ENCODE measurements at regions not wholly inside any gene's neighbourhood (a gene's known extent, or its start where the extent isn't known, plus 50 kb on each side); places are given as distances from the start of the nearest gene placed in this dataset.

- no peak for DNase-seq
Measured at GRCh38 chr5:92605591-92605990, 975.4 kb downstream of the NR2F1-AS1 start.

DNA sequence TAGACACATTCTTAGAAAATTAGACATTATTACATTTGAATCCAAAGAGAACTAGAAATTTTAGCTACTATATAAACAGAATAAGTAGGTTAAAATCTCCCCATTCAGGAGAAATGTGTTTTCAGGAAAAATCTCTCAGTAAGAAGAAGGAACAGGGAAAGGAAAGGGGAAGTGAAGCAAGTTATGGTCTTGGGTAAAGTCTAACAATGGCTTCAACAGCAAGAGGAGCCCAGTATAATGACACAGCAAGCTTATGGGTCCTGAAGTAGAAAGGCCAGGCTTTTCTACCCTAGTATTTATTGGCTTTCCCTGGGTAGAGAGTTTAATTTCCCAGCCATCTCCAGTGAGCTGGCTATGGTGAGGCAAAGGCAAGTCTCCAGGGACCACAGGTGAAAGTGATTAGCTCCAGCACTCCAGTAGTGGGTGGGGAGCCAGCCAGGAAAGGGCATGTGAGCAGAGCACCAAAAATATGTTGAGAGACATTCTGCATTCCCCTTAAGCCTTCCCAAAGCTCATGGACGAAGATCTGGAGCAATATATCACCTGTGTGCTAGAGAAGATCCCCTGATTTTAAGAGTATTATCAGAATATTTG, 981.7 kb downstream of the NR2F1-AS1 start:
- Histone ChIP-seq H3K36me3 (ENCODE audit: insufficient read depth in 1 of 2, low read depth in 1 of 2) (no peaks in the 10 kb centered on the region), H3K4me3 (no peak overlapping the region), H3K27ac (no peak overlapping the region), H3K4me1 (no peaks in the 10 kb centered on the region), H3K9me3 (no peaks in the 10 kb centered on the region), H3K27me3 (ENCODE audit: insufficient read depth in 3 of 3, low read length in 2 of 3) (no peaks in the 10 kb centered on the region)
- 36 to 48% (median 36%) methylated on average over 1 of the region's 1 CpG for WGBS, 3 donors
- intact Hi-C loops (cut with DNase I): no loop called here
- TF ChIP-seq, protein P1, sequence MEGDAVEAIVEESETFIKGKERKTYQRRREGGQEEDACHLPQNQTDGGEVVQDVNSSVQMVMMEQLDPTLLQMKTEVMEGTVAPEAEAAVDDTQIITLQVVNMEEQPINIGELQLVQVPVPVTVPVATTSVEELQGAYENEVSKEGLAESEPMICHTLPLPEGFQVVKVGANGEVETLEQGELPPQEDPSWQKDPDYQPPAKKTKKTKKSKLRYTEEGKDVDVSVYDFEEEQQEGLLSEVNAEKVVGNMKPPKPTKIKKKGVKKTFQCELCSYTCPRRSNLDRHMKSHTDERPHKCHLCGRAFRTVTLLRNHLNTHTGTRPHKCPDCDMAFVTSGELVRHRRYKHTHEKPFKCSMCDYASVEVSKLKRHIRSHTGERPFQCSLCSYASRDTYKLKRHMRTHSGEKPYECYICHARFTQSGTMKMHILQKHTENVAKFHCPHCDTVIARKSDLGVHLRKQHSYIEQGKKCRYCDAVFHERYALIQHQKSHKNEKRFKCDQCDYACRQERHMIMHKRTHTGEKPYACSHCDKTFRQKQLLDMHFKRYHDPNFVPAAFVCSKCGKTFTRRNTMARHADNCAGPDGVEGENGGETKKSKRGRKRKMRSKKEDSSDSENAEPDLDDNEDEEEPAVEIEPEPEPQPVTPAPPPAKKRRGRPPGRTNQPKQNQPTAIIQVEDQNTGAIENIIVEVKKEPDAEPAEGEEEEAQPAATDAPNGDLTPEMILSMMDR (IDR thresholded peaks at IDR 0.05): no peak
- no peak for ATAC-seq
- no peak for DNase-seq

More at GRCh38 chr5:92605591-92605990, 975.4 kb downstream of the NR2F1-AS1 start:
- no peak overlapping the region for H3K27ac ChIP-seq
- TF ChIP-seq, protein P1 (IDR thresholded peaks at IDR 0.05): no peak
- no peaks in the 10 kb centered on the region for H3K9me3 ChIP-seq
- no peaks in the 10 kb centered on the region for H3K36me3 ChIP-seq (ENCODE audit: insufficient read depth in 1 of 2, low read depth in 1 of 2)
- H3K4me1 ChIP-seq: no peaks in the 10 kb centered on the region
- intact Hi-C loops (cut with DNase I): no loop called here
- no peak overlapping the region for H3K4me3 ChIP-seq
- WGBS, 3 donors: 70 to 74% (median 70%) methylated on average over 2 of the region's 2 CpGs
- no peaks in the 10 kb centered on the region for H3K27me3 ChIP-seq (ENCODE audit: insufficient read depth in 3 of 3, low read length in 2 of 3)
- ATAC-seq: no peak

DNA sequence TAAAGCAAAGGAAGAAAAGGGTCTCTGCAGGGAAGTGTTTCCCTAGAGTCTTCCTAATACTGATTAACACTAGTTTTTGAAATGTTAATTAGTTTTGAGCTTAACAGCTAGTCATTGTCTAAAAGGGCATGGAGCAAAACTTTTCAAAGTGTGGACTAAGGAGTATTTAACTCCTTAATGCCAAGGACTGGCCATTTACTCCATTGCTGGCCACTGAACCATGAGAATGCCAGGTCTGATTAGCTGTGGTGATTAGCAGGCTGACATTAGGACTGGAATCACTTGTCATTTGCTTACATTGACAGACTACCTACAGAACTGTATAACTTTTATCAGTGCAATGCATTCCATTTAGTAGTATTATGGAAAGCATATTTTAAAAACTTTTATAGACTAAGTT, 987.0 kb downstream of the NR2F1-AS1 start:
- DNase-seq: no peak
- H3K27ac ChIP-seq: no peak overlapping the region
- no peak overlapping the region for H3K4me3 ChIP-seq
- H3K9me3 ChIP-seq: no peaks in the 10 kb centered on the region
- no peaks in the 10 kb centered on the region for H3K27me3 ChIP-seq (ENCODE audit: insufficient read depth in 3 of 3, low read length in 2 of 3)
- TF ChIP-seq, protein P1 (IDR thresholded peaks at IDR 0.05): no peak
- no peaks in the 10 kb centered on the region for H3K36me3 ChIP-seq (ENCODE audit: insufficient read depth in 1 of 2, low read depth in 1 of 2)
- no peak for ATAC-seq
- no peaks in the 10 kb centered on the region for H3K4me1 ChIP-seq
- intact Hi-C loops (cut with DNase I): no loop called here

- H3K9me3 ChIP-seq: no peaks in the 10 kb centered on the region
- 51 to 56% (median 55%) methylated on average over 1 of the region's 1 CpG for WGBS, 3 donors
- H3K4me3 ChIP-seq: no peak overlapping the region
- intact Hi-C loops (cut with DNase I): no loop called here
- TF ChIP-seq, protein P1 (IDR thresholded peaks at IDR 0.05): no peak
- no peaks in the 10 kb centered on the region for H3K27me3 ChIP-seq (ENCODE audit: insufficient read depth in 3 of 3, low read length in 2 of 3)
- H3K27ac ChIP-seq: no peak overlapping the region
- no peaks in the 10 kb centered on the region for H3K36me3 ChIP-seq (ENCODE audit: insufficient read depth in 1 of 2, low read depth in 1 of 2)
- no peaks in the 10 kb centered on the region for H3K4me1 ChIP-seq
- DNase-seq (no peak), ATAC-seq (no peak)
Measured at GRCh38 chr5:92588876-92589275, 992.1 kb downstream of the NR2F1-AS1 start.

DNA sequence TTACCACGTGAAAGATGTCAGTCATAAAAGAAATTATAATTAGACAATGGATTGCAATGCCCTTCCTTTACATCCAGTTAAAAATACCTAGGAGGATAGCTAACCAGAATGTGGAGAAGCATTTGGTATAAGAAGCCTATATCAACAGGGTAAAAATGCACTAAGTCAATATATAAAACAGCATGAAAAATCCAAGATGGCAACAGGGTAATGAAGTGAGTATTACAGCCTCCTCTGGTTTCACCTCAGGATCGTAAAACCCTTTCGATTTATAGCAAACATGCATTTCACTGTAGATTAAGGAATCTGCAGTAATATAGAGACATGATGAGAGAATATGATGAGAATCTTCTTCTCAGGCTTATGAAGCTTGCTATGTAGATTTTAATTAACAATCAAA, 999.3 kb downstream of the NR2F1-AS1 start:
- H3K9me3 ChIP-seq: no peaks in the 10 kb centered on the region

More for the DNA sequence above, 999.3 kb downstream of the NR2F1-AS1 start:
- ATAC-seq (no peak), DNase-seq (no peak)
- H3K27me3 ChIP-seq (ENCODE audit: insufficient read depth in 3 of 3, low read length in 2 of 3): no peaks in the 10 kb centered on the region
- H3K36me3 ChIP-seq (ENCODE audit: insufficient read depth in 1 of 2, low read depth in 1 of 2): no peaks in the 10 kb centered on the region
- 41 to 48% (median 45%) methylated on average over 3 of the region's 3 CpGs for WGBS, 3 donors
- TF ChIP-seq, protein P1 (IDR thresholded peaks at IDR 0.05): no peak
- intact Hi-C loops (cut with DNase I): no loop called here
- H3K4me3 ChIP-seq: no peak overlapping the region
- no peak overlapping the region for H3K27ac ChIP-seq
- H3K4me1 ChIP-seq: no peaks in the 10 kb centered on the region
